Heart left ventricle (tissue), 16 donors: ENCODE measurements at regions not wholly inside any gene's neighbourhood (a gene's known extent, or its start where the extent isn't known, plus 50 kb on each side); places are given as distances from the start of the nearest gene placed in this dataset.

Experiments used
- ATAC-seq, 4 donors: fragments of 200-7000 bp; cut with Tn5 transposase; one replicate each; pipeline ENCODE4 v1.9.1; 2020 to 2022; ENCODE audit warnings: moderate library complexity in 4 of 4, mild to moderate bottlenecking in 3 of 4, moderate number of reproducible peaks in 1 of 4
- DNase-seq, 5 donors: peaks; one replicate each; pipeline ENCODE4 v3.0.0-alpha.2; 2020
- H3K27ac ChIP-seq, 12 donors: fragments of 200-600 bp; sonication (generic) in 4 of 12; one replicate each; pipeline versions ENCODE4 v1.5.0 to v1.8.0; 2016 to 2022; ENCODE audit warnings: mild to moderate bottlenecking in 2 of 12
- H3K27me3 ChIP-seq, 9 donors: fragments of 200-600 bp; sonication (generic) in 2 of 9; one replicate each; pipeline versions ENCODE4 v1.5.1 to v1.8.0; 2016 to 2022; ENCODE audit warnings: mild to moderate bottlenecking in 3 of 9
- H3K36me3 ChIP-seq, 9 donors: fragments of 200-600 bp; sonication (generic) in 2 of 9; one replicate each; pipeline versions ENCODE4 v1.5.0 to v1.8.0; 2018 to 2022; ENCODE audit warnings: mild to moderate bottlenecking in 2 of 9
- H3K4me1 ChIP-seq, 12 donors: fragments of 200-600 bp; sonication (generic) in 4 of 12; one replicate each; pipeline versions ENCODE4 v1.5.0 to v1.8.0; 2016 to 2022; ENCODE audit warnings: mild to moderate bottlenecking in 3 of 12
- H3K4me3 ChIP-seq, 12 donors: fragments of 200-600 bp; sonication (generic) in 4 of 12; one replicate each; pipeline versions ENCODE4 v1.5.0 to v1.8.0; 2017 to 2022; ENCODE audit warnings: mild to moderate bottlenecking in 9 of 12, moderate library complexity in 4 of 12
- H3K9me3 ChIP-seq, 12 donors: fragments of 200-600 bp; sonication (generic) in 4 of 12; one replicate each; pipeline versions ENCODE4 v1.5.0 to v1.8.0; 2016 to 2022; ENCODE audit warnings: mild to moderate bottlenecking in 1 of 12
- CTCF ChIP-seq, 12 donors: fragments of 200-600 bp; sonication (generic) in 4 of 12; IDR thresholded peaks; one replicate each; pipeline versions ENCODE4 v1.5.0 to v1.8.0; 2018 to 2022; ENCODE audit warnings: antibody characterized with exemption in 12 of 12, mild to moderate bottlenecking in 5 of 12
- POLR2A ChIP-seq, 2 donors: fragments of 450-650 bp; IDR thresholded peaks; one replicate each; pipeline ENCODE4 v1.6.1; 2017; ENCODE audit warnings: antibody characterized with exemption in 2 of 2, mild to moderate bottlenecking in 2 of 2, moderate library complexity in 2 of 2
- WGBS, 4 donors: extraction: QIAGEN DNeasy Blood & Tissue Kit in 2 of 4; methylation state at CpG; one replicate each; pipeline versions ENCODE4 v1.1.5 to v1.1.7; 2013 to 2018; 5-methylcytosine and 5-hydroxymethylcytosine counted together
- intact Hi-C, 10 donors: fragments of 100-400 bp; cut with DNase I; formaldehyde crosslinking; loops; one replicate each; pipeline versions ENCODE4 v1.11.1 to v1.14.2; 2022
- donor health status: ischemic (EF 13 %, LVEDD 7.1; RV severe dilation, severe dysfunction).
- donor health status: healthy with polysubstance abuse.
- donor health status: DM: no; HTN: yes; CAD: no.
- donor health status: DM: no; HTN: no; CAD: no.
- donor health status: ischemic (EF 25% LVEDD 6.9; RV normal size, moderate dysfunction).
- donor health status: ischemic (EF 25% LVEDD 5.7; RV mildly dilated, moderate dysfunction).
- donor health status: healthy.
- donor health status: DM: yes; HTN: yes; CAD: no.
- donor health status: ischemic (EF 35%, LVEDD 5.7; RV mildly dilated, moderate dysfunction).
- donor health status: nonischemic (EF 11% LVEDD 7.7; RV severe dilation, severe dysfunction).
- donor health status: DM: yes; HTN: yes; CAD: no.
- donor health status: PGD.
- donor health status: ischemic (EF 29% LVEDD 5.4; RV normal size, mild dysfunction).
- donor health status: nonischemic (EF 23%, LVEDD 6.1; RV moderate dilation, normal function).

- 81 to 91% (median 86%) methylated on average over 2 of the region's 2 CpGs for WGBS, 4 donors
- Histone ChIP-seq H3K9me3 (peaks cover 0 to 19% (median 0%) of the 10 kb centered on the region in 12 donors), H3K4me3 (no peak overlapping the region), H3K27ac (no peak overlapping the region), H3K4me1 (no peaks in the 10 kb centered on the region), H3K27me3 (no peaks in the 10 kb centered on the region), H3K36me3 (no peaks in the 10 kb centered on the region)
- DNase-seq (no peak), ATAC-seq (no peak)
- TF ChIP-seq CTCF (IDR thresholded peaks at IDR 0.05) = no peak
- no peak for TF ChIP-seq POLR2A (IDR thresholded peaks at IDR 0.05)
- intact Hi-C loops = no loop called here
Observed at GRCh38 chr2:16064745-16065144, 124.4 kb downstream of the MYCN start.

- Histone ChIP-seq H3K36me3 (no peaks in the 10 kb centered on the region), H3K4me3 (no peak overlapping the region), H3K4me1 (no peaks in the 10 kb centered on the region), H3K27ac (no peak overlapping the region), H3K9me3 (peaks cover 0 to 19% (median 0%) of the 10 kb centered on the region in 12 donors), H3K27me3 (no peaks in the 10 kb centered on the region)
- 78 to 85% (median 82%) methylated on average over 4 of the region's 4 CpGs for WGBS, 4 donors
- intact Hi-C loops = no loop called here
- TF ChIP-seq POLR2A (IDR thresholded peaks at IDR 0.05) (no peak), CTCF (IDR thresholded peaks at IDR 0.05) (no peak)
- ATAC-seq (no peak), DNase-seq (no peak)
Observed at GRCh38 chr2:16063955-16064633, 123.7 kb downstream of the MYCN start.

- peaks cover 0 to 19% (median 0%) of the 10 kb centered on the region in 12 donors for H3K9me3 ChIP-seq
- H3K4me1 ChIP-seq = no peaks in the 10 kb centered on the region
- WGBS, 4 donors = 77 to 89% (median 82%) methylated on average over 4 of the region's 4 CpGs
- DNase-seq (no peak), ATAC-seq (no peak)
- no peak overlapping the region for H3K4me3 ChIP-seq
- H3K27ac ChIP-seq = no peak overlapping the region
- H3K36me3 ChIP-seq = no peaks in the 10 kb centered on the region
- intact Hi-C loops = no loop called here
- no peaks in the 10 kb centered on the region for H3K27me3 ChIP-seq
- TF ChIP-seq CTCF (IDR thresholded peaks at IDR 0.05) (no peak), POLR2A (IDR thresholded peaks at IDR 0.05) (no peak)
Observed at GRCh38 chr2:16063251-16063850, 123.0 kb downstream of the MYCN start.

DNA sequence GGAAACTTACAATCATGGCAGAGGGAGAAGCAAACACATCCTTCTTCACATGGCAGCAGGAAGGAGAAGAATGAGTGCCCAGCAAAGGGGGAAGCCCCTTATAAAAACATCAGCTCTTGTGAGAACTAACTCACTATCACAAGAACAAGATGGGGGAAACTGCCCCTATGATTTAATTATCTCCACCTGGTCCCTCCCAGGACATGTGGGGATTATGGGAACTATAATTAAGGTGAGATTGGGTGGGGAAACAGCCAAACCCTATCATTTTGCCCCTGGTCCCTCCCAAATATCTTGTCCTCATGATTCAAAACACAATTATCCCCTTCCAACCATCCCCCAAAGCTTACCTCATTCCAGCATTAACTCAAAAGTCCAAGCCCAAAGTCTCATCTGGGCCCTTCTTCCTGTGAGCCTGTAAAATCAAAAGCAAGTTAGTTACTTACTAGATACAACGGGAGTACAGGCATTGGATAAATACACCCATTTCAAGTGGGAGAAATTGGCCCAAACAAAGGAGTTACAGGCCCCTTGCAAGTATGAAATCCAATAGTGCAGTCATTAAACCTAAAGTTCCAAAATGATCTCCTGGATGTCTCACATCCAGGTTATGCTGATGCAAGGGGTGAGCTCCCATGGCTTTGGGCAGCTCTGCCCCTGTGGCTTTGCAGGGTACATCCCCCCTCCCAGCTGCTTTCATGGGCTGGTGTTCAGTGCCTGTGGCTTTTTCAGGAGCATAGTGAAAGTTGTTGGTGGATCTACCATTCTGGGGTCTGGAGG is 122.3 kb downstream of the MYCN start:
- Histone ChIP-seq H3K4me1 (no peaks in the 10 kb centered on the region), H3K9me3 (peaks cover 0 to 19% (median 0%) of the 10 kb centered on the region in 12 donors), H3K27ac (no peak overlapping the region), H3K27me3 (no peaks in the 10 kb centered on the region), H3K4me3 (no peak overlapping the region), H3K36me3 (no peaks in the 10 kb centered on the region)
- 71 to 84% (median 79%) methylated on average over 1 of the region's 1 CpG for WGBS, 4 donors
- TF ChIP-seq CTCF (IDR thresholded peaks at IDR 0.05) (no peak), POLR2A (IDR thresholded peaks at IDR 0.05) (no peak)
- no peak for DNase-seq
- intact Hi-C loops = no loop called here
- ATAC-seq = no peak
